H1 (cell line): ENCODE measurements at regions not wholly inside any gene's neighbourhood (a gene's known extent, or its start where the extent isn't known, plus 50 kb on each side); places are given as distances from the start of the nearest gene placed in this dataset.

Experiments
- CTBP2 ChIP-seq: IDR thresholded peaks from 2 replicates; pipeline ENCODE4 v1.7.0; 2011; ENCODE audit warnings: borderline replicate concordance, mild to moderate bottlenecking, moderate library complexity, mixed read lengths, low read length; ENCODE audit not compliant: insufficient read depth, insufficient read length
- MAFK ChIP-seq: IDR thresholded peaks from 2 replicates; pipeline ENCODE4 v1.6.1; 2012; ENCODE audit warnings: low read depth, mild to moderate bottlenecking, improper control_type of control experiment, low read length
- RAD21 ChIP-seq, 2 experiments: IDR thresholded peaks in 1 of 2; conservative IDR thresholded peaks in 1 of 2; 2 replicates each; pipeline ENCODE4 v1.6.1; 2011; ENCODE audit warnings: low read depth in 2 of 2, low read length in 2 of 2, improper control_type of control experiment in 1 of 2, inconsistent platforms in 1 of 2, mild to moderate bottlenecking in 1 of 2, moderate library complexity in 1 of 2
- RNF2 ChIP-seq: fragments of 200-900, 300-1000 bp; sonication (generic); IDR thresholded peaks from 2 replicates; pipeline ENCODE4 v1.7.1; 2016; ENCODE audit warnings: borderline replicate concordance, low read depth, mild to moderate bottlenecking, antibody characterized with exemption, low read length; ENCODE audit not compliant: poor library complexity, severe bottlenecking; ENCODE audit errors: missing control alignments
- TBP ChIP-seq: IDR thresholded peaks from 2 replicates; pipeline ENCODE4 v1.6.1; 2011; ENCODE audit warnings: low read depth, low read length, improper control_type of control experiment
- TF ChIP-seq, protein P1 (sequence below): IDR thresholded peaks from 2 replicates; pipeline ENCODE4 v1.6.1; 2011; ENCODE audit warnings: low read length, improper control_type of control experiment
- TF ChIP-seq, protein P2 (sequence below): IDR thresholded peaks from 2 replicates; pipeline ENCODE4 v1.6.1; 2012; ENCODE audit warnings: inconsistent platforms
- TF ChIP-seq, protein P3 (sequence below): fragments of 300-600 bp; sonication (generic); IDR thresholded peaks from 2 replicates; pipeline ENCODE4 v1.7.1; 2012; ENCODE audit warnings: low read length, moderate library complexity, mild to moderate bottlenecking, inconsistent platforms; ENCODE audit not compliant: insufficient replicate concordance

DNA sequence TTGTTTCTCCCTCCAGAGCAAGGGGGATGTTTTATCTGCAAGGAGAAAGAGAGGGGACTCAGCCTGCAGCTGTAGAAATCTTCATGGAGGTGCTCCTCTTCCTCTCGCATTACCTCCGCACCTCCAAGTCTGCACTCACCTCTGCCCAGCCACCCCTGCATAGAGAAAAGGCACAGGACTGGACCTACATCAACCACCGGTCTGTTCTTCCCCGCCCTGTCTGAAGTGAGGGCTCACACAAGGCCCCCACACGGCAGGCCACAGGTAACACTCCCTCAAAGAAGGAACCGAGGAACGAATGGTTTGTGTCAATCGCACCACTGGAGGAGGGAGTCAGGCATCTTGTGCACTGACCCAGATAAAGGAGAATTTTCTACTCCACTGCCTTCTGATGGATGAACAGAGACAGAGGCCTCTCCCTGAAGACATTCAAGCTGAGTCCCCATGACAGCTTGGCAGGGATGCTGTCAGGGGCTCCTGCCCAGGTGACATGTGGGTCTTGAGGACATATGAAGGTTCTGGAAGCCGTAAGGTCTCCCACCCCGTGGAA lies 260.3 kb downstream of the XXYLT1 start (continued):
- TF ChIP-seq, protein P1, sequence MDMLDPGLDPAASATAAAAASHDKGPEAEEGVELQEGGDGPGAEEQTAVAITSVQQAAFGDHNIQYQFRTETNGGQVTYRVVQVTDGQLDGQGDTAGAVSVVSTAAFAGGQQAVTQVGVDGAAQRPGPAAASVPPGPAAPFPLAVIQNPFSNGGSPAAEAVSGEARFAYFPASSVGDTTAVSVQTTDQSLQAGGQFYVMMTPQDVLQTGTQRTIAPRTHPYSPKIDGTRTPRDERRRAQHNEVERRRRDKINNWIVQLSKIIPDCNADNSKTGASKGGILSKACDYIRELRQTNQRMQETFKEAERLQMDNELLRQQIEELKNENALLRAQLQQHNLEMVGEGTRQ, result no peak
- TF ChIP-seq RNF2 (no peak), CTBP2 (no peak), TBP (no peak), RAD21 (IDR thresholded peaks at IDR 0.05 in 1 of 2, conservative IDR thresholded peaks at IDR 0.05 in 1 of 2; ENCODE audit: low read depth in 2 of 2, low read length in 2 of 2) (no peak), MAFK (no peak)
- TF ChIP-seq, protein P2, sequence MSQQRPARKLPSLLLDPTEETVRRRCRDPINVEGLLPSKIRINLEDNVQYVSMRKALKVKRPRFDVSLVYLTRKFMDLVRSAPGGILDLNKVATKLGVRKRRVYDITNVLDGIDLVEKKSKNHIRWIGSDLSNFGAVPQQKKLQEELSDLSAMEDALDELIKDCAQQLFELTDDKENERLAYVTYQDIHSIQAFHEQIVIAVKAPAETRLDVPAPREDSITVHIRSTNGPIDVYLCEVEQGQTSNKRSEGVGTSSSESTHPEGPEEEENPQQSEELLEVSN, result no peak
- TF ChIP-seq, protein P3, sequence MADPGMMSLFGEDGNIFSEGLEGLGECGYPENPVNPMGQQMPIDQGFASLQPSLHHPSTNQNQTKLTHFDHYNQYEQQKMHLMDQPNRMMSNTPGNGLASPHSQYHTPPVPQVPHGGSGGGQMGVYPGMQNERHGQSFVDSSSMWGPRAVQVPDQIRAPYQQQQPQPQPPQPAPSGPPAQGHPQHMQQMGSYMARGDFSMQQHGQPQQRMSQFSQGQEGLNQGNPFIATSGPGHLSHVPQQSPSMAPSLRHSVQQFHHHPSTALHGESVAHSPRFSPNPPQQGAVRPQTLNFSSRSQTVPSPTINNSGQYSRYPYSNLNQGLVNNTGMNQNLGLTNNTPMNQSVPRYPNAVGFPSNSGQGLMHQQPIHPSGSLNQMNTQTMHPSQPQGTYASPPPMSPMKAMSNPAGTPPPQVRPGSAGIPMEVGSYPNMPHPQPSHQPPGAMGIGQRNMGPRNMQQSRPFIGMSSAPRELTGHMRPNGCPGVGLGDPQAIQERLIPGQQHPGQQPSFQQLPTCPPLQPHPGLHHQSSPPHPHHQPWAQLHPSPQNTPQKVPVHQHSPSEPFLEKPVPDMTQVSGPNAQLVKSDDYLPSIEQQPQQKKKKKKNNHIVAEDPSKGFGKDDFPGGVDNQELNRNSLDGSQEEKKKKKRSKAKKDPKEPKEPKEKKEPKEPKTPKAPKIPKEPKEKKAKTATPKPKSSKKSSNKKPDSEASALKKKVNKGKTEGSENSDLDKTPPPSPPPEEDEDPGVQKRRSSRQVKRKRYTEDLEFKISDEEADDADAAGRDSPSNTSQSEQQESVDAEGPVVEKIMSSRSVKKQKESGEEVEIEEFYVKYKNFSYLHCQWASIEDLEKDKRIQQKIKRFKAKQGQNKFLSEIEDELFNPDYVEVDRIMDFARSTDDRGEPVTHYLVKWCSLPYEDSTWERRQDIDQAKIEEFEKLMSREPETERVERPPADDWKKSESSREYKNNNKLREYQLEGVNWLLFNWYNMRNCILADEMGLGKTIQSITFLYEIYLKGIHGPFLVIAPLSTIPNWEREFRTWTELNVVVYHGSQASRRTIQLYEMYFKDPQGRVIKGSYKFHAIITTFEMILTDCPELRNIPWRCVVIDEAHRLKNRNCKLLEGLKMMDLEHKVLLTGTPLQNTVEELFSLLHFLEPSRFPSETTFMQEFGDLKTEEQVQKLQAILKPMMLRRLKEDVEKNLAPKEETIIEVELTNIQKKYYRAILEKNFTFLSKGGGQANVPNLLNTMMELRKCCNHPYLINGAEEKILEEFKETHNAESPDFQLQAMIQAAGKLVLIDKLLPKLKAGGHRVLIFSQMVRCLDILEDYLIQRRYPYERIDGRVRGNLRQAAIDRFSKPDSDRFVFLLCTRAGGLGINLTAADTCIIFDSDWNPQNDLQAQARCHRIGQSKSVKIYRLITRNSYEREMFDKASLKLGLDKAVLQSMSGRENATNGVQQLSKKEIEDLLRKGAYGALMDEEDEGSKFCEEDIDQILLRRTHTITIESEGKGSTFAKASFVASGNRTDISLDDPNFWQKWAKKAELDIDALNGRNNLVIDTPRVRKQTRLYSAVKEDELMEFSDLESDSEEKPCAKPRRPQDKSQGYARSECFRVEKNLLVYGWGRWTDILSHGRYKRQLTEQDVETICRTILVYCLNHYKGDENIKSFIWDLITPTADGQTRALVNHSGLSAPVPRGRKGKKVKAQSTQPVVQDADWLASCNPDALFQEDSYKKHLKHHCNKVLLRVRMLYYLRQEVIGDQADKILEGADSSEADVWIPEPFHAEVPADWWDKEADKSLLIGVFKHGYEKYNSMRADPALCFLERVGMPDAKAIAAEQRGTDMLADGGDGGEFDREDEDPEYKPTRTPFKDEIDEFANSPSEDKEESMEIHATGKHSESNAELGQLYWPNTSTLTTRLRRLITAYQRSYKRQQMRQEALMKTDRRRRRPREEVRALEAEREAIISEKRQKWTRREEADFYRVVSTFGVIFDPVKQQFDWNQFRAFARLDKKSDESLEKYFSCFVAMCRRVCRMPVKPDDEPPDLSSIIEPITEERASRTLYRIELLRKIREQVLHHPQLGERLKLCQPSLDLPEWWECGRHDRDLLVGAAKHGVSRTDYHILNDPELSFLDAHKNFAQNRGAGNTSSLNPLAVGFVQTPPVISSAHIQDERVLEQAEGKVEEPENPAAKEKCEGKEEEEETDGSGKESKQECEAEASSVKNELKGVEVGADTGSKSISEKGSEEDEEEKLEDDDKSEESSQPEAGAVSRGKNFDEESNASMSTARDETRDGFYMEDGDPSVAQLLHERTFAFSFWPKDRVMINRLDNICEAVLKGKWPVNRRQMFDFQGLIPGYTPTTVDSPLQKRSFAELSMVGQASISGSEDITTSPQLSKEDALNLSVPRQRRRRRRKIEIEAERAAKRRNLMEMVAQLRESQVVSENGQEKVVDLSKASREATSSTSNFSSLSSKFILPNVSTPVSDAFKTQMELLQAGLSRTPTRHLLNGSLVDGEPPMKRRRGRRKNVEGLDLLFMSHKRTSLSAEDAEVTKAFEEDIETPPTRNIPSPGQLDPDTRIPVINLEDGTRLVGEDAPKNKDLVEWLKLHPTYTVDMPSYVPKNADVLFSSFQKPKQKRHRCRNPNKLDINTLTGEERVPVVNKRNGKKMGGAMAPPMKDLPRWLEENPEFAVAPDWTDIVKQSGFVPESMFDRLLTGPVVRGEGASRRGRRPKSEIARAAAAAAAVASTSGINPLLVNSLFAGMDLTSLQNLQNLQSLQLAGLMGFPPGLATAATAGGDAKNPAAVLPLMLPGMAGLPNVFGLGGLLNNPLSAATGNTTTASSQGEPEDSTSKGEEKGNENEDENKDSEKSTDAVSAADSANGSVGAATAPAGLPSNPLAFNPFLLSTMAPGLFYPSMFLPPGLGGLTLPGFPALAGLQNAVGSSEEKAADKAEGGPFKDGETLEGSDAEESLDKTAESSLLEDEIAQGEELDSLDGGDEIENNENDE, result no peak
- TF ChIP-seq, all 59 proteins: peak for 0
